IPS-18c (cell line): ENCODE measurements at regions not wholly inside any gene's neighbourhood (a gene's known extent, or its start where the extent isn't known, plus 50 kb on each side); places are given as distances from the start of the nearest gene placed in this dataset.
"Not testable (repeated sequence)": the region's sequence is repeated elsewhere in the genome, so short reads cannot be mapped to it uniquely, and the experiment has no call there.

Experiments used
- H3K4me3 ChIP-seq: 2 replicates; pipeline ENCODE4 v1.7.0; 2013; ENCODE audit warnings: low read depth, mild to moderate bottlenecking, low read length, moderate library complexity; ENCODE audit not compliant: insufficient read depth
- H3K9me3 ChIP-seq: one replicate; pipeline ENCODE4 v1.6.1; 2013; ENCODE audit warnings: mild to moderate bottlenecking, low read length, moderate library complexity; ENCODE audit not compliant: control insufficient read depth, insufficient read depth

GRCh38 chr16:79402356-79402755, 198.2 kb downstream of the MAF start:
- Histone ChIP-seq H3K9me3 (no peaks in the 10 kb centered on the region), H3K4me3 (no peak overlapping the region)

- no peaks in the 10 kb centered on the region for H3K9me3 ChIP-seq
Measured at GRCh38 chr16:79401782-79402181, 198.8 kb downstream of the MAF start.

GRCh38 chr16:79401157-79401556, 199.4 kb downstream of the MAF start:
- Histone ChIP-seq H3K9me3 (no peaks in the 10 kb centered on the region), H3K4me3 (no peak overlapping the region)

More at GRCh38 chr16:79401782-79402181, 198.8 kb downstream of the MAF start:
- no peak overlapping the region for H3K4me3 ChIP-seq

DNA sequence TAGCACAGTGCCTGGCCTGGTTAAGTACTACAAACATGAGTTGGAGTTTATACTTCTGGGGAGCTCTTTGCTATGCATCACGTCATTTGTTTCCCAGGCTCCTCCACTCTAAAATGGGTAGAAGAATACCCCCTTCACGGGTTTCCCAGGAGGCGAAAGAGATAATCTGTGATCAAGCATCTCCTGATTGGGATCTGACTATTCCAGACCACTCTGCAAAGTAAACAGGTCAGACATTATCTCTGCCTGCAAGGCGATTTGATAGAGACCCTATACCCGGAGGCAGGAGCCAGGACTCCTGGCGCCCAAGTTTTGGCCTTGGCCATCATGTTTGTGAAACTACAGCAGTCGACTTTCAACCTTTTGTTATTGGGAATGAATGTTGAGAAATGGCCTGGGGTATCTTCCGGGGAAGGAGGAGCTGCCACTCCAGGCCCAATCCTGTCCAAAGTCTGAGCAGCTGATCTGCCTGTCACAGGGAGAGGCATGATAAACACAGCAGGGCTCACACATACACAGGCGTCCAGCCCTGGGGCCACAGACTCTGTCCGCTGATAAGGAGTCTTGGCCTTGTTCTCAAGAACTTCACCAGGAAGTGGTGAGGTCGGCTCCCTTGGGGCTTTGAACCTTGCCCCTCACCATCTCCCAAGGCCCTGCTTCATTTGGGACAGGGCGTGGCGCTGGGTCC, 199.9 kb downstream of the MAF start:
- no peaks in the 10 kb centered on the region for H3K9me3 ChIP-seq
- H3K4me3 ChIP-seq, result no peak overlapping the region

GRCh38 chr16:79395591-79395990, 204.9 kb downstream of the MAF start:
- Histone ChIP-seq H3K4me3 (no peak overlapping the region), H3K9me3 (no peaks in the 10 kb centered on the region)

DNA sequence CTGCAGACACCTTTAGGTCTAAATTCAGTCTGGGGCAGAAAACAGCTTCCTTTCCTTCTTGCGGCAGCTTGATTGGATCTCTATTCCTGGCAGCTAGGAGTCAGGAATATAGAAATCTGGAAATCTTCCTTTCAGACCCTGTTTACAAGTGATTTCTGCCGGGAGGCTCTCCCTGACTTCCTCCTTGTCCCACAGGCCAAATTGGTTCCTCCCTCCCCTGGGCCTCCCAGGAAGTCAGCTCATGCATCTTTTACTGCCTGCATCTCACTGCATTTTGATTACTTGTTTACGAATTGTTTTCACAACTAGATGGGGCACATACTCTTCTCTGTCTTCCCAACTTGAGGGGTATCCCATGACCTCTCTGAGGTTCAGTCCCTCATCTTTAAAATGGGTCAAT, 206.3 kb downstream of the MAF start:
- no peaks in the 10 kb centered on the region for H3K9me3 ChIP-seq
- no peak overlapping the region for H3K4me3 ChIP-seq

- no peak overlapping the region for H3K4me3 ChIP-seq
- H3K9me3 ChIP-seq, result no peaks in the 10 kb centered on the region
Measured at GRCh38 chr16:79393564-79393963, 207.0 kb downstream of the MAF start.

GRCh38 chr16:79393127-79393526, 207.4 kb downstream of the MAF start:
- Histone ChIP-seq H3K9me3 (no peaks in the 10 kb centered on the region), H3K4me3 (no peak overlapping the region)

- Histone ChIP-seq H3K4me3 (no peak overlapping the region), H3K9me3 (no peaks in the 10 kb centered on the region)
Measured at GRCh38 chr16:79392081-79392480, 208.5 kb downstream of the MAF start.

- no peaks in the 10 kb centered on the region for H3K9me3 ChIP-seq
- no peak overlapping the region for H3K4me3 ChIP-seq
Measured at GRCh38 chr16:79391395-79391794, 209.1 kb downstream of the MAF start.

DNA sequence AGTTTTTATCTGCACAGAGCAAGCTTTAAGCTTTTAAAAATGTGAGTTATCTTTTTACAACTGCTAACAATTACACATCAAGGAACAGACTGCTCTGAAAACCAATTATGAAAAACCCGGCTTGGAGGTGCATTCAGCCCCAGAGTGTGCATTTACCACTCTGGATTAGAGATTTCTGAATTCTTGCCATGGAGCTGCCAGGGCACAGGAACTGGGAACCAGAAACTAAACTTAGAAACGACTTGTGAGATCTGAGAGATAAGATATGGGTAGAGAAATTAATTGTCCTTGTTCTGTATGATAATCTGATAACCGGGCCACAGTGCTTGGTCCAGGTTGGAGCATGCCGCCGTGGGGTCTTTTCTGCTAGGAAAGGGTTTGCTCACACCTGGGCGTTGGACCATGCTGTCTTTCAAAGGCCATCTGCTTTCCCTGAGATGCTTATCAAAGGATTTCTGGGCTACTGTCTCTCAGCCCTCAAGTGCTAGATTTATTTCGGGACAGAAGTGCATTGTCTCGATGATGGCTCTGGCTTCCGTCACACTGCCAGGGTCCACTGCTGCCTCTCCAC, 210.0 kb downstream of the MAF start:
- H3K4me3 ChIP-seq, result no peak overlapping the region
- H3K9me3 ChIP-seq, result no peaks in the 10 kb centered on the region

- no peak overlapping the region for H3K4me3 ChIP-seq
- no peaks in the 10 kb centered on the region for H3K9me3 ChIP-seq
Measured at GRCh38 chr16:79388396-79388795, 212.1 kb downstream of the MAF start.

- Histone ChIP-seq H3K9me3 (no peaks in the 10 kb centered on the region), H3K4me3 (no peak overlapping the region)
Measured at GRCh38 chr16:79386299-79386698, 214.2 kb downstream of the MAF start.

- H3K9me3 ChIP-seq, result no peaks in the 10 kb centered on the region
- H3K4me3 ChIP-seq, result no peak overlapping the region
Measured at GRCh38 chr16:79381603-79382042, 218.9 kb downstream of the MAF start.

GRCh38 chr16:79380995-79381602, 219.4 kb downstream of the MAF start:
- Histone ChIP-seq H3K9me3 (no peaks in the 10 kb centered on the region), H3K4me3 (no peak overlapping the region)

DNA sequence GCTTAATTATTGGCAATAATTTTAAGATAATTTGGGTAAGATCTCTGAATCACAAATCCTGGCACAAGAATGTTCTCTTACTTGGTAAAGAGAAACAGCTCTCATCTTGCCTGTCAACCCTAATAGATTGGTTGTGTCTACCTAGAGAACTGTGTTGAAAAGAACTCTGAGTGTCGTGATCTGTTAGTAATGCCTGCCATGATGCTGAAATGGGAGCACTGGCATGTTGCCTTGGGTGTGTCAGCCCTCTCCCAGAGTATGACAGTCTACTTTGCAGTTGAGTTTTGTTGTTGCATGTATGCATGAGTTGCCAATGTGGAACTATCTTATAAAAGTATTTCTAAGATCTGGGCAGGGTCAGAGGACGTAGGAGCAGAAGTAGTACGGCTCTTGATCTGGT, 221.4 kb downstream of the MAF start:
- H3K9me3 ChIP-seq, result no peaks in the 10 kb centered on the region
- no peak overlapping the region for H3K4me3 ChIP-seq

DNA sequence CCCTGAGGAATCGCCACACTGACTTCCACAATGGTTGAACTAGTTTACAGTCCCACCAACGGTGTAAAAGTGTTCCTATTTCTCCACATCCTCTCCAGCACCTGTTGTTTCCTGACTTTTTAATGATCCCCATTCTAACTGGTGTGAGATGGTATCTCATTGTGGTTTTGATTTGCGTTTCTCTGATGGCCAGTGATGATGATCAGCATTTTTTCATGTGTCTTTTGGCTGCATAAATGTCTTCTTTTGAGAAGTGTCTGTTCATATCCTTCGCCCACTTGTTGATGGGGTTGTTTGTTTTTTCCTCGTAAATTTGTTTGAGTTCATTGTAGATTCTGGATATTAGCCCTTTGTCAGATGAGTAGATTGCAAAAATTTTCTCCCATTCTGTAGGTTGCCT, 223.5 kb downstream of the MAF start:
- not testable (repeated sequence) for H3K9me3 ChIP-seq, H3K4me3 ChIP-seq

DNA sequence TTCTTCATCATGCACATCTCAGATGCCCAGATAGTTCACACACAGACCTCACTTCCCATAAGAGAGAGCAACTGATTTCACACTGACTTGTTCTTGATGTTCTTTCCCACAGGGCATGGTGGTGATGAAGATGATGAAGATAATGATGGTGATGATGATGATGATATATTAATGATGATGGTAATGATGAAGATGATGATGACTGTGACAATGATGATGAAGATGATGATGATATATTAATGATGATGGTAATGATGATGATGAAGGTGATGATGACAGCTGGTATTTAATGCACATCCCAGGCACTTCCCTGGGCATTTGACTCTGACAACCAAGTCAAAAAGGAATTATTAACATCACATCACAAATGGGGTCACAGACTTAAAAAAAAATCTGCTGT, 225.2 kb downstream of the MAF start:
- Histone ChIP-seq H3K9me3 (no peaks in the 10 kb centered on the region), H3K4me3 (no peak overlapping the region)
